ENCODE measurements at regions not wholly inside any gene's neighbourhood (a gene's known extent, or its start where the extent isn't known, plus 50 kb on each side); places are given as distances from the start of the nearest gene placed in this dataset.
"Not testable (repeated sequence)": the region's sequence is repeated elsewhere in the genome, so short reads cannot be mapped to it uniquely, and the experiment has no call there.

DNA sequence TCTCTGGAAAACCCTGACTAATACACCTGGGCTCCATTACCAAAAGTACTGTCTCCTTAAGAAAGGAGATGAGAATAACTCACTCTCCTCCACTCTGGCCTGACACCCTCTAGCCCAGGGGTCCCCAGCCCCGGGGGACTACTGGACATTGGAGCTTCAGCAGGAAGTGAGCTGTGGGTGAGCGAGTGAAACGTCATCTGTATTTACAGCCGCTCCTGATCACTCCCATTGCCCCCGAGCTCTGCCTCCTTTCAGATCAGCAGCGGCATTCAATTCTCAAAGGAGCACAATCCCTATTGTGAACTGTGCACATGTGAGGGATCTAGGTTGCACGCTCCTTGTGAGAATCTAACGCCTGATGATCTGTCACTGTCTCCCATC, 126.3 kb upstream of the TNRC6C start:
- DNase-seq: no peak

DNA sequence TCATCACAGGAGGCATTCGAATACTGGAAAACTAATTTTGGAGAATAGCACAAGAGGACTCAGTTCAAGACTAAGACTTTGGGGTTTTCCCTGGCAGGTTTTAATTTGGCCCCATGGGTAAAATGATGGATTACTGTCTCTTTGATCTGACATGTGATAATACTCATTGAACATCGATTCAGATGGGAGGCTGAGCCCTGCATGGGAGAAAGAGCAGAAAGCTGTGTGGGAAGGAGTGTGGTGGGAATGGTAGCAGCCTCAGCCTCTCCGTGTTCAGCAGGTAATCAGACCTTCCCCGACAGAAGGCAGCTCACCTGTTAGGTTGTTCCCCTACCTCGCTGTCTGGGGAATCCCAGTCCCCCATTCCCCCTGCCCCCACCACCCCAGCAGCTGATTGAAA, 124.7 kb upstream of the TNRC6C start:
- no peak for DNase-seq

DNA sequence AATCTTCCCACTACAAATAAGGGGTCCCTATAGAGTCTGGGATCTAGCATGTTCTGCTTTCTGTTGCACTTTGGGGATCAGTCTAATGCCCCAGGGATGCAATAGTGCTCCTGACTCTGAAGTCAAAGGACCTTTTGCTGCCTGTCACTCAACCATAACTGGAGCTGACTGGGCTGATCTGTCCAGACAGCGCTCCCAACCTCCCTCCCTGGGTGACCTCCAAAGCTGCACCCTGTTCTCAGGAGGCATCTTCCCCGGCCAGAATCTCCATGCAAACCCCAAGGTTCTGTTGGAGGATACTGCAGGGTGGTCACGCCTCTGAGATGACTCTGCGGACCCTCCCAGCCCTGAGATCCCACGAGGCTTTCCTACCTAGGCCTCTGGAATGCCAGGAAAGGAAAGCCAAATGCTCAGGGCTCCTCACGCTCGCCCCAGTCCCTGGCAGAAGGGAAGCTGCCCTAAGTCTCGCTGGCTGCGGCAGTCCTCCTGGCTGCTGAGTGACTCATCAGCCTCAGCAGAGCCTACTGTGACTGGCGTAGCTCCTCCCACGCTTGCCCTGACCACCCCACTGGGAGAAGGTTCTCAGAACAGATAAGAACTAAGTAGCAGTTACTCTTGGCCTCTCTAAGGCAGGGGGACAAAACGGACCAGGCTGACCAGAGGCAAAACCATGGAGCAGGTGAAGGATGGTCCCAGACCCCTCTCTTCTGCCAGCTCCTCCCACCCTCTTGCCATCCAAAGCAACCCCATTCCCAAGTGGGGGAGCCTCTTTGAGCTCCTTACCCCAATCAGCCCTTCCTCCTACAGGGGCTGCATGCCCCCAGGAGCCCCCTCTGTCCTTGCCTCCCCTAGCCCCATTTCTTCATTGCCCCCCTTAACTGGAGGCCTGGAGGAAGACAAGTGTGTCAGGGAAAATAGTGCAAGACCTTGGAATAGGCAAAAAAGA, 124.1 kb upstream of the TNRC6C start:
- no peak for DNase-seq

DNA sequence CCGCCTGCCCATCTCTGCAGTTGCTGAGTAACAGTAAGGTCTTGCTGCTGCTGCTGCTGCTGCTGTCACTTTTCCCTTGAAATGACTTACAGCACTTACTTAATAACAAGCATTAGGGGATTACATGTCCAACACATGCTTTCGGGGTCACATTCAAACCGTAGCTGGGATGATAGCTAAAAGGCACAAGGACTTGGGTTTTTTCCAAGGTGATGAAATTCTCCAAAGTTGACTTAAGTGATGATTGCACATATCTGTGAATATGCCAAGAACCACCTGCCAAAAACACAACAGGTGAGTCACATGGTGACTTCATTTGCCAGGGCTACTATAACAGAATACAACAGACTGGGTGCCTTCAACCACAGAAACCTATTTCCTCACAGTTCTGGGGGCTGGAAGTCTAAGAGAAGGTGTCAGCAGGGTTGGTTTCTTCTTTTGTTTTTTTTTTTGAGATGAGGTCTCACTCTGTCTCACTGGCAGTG, 121.9 kb upstream of the TNRC6C start:
- no peak for DNase-seq

DNA sequence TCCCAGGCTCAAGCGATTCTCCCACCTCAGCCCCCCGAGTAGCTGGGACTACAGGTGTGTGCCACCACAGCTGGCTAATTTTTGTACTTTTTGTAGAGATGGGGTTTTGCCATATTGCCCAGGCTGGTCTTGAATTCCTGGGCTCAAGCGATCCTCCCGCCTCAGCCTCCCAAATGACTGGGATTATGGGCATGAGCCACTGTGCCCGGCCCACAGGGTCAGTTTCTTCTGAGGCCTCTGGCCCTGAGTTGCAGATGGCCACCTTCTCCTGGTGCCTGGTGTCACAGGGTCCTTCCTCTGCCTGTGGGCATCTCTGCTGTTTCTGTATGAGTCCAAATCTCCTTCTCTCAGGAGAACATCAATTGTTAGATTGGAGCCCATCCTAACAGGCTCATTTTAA, 121.4 kb upstream of the TNRC6C start:
- not testable (repeated sequence) for DNase-seq

DNA sequence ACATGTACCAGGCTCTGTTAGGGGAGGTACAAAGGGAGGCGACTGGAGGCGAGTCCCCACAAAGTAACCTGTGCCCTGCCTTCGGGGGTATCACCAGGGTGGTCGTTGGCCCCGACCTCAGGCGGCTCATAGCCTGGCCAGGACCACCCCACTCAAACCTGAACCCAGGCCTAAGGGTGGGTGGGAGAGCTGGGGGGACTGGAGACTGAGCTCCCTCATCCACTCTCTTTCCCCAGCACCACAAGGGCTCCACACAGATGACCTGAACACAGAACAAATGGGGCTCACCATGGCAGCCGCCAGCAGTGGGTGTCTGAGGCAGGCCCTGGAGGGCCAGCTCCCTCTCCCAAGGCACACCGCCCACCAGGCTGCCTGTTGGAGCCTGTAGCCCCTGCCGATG, 120.6 kb upstream of the TNRC6C start:
- DNase-seq: no peak

DNA sequence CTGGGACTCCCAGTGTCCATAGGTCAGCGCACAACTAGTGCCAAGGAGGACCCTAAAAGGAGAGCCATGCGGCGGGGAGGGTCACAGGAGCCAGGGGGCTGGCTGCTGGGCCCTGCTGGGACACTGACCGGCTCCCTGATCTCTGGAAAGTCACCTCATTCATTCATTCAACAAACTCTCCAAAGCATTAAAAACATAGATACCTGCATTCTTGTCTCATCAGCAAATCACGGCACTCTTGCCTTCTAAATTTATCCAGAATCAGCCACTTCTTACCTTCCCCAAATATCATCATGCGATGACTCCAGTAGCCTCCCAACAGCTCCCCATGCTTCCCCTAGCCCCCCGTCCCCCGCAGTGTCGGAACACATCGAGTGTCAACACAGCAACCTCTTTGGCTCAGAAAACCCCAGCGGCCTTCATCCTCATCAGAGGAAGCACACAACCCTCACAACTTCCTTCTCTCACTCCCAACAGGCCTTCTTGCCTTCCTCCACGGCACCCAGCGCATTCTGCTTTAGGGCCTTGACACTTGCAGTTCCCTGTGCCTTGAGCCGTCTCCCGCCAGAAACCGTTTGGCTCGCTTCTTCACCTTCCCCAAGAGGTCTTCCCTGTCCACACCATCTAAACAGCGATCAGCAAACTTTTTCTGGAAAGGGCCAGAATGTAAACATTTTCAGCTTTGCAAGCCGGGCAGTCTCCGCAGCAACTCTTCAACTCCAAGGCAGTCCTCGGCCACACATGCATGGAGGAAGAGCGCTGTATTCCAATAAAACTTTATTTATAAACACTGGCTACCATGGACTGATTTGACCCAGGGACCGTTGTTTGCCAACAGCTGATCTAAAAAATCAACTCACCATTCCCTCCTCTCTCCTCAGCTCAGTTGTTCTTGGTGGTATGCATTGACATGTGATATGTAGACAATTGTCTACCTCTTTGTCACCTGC, 119.5 kb upstream of the TNRC6C start:
- no peak for DNase-seq

DNA sequence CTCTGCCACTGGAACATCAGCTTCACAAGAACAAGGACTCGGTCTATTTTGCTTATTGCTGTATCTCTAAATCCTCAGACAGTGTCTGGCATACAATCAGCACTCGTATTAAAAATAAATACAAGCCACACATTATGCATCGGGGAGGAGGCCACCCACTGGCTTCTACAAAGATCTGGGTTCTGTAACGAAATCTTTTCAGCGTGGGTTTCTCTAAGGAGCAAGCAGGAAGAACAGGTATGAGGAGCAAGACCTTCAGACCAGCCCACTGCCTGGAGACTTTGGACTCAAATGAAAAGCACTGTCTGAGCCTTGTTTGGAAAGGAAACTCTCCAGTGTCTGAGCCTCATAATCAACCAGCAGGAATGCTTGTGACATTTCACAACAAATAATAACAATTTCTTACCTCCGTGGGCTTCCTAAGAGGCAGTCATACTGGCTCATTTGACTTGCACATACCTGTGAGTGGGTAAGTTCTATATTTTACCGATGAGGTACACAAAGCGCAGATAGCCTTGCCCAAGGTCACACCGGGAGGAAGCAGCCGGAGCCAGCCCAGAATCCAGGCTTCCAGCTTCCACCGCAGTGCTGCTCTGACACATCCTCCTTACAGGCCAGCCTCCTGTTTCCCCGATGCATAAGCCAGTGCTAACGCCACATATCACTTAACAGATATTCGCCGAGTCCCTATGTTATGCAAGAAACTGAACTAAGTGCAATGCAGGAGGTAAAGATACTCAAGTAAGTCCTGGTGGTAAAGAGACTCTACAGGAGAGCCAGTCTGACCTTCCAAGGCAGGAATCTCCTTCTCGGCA, 118.6 kb upstream of the TNRC6C start:
- DNase-seq: no peak

DNA sequence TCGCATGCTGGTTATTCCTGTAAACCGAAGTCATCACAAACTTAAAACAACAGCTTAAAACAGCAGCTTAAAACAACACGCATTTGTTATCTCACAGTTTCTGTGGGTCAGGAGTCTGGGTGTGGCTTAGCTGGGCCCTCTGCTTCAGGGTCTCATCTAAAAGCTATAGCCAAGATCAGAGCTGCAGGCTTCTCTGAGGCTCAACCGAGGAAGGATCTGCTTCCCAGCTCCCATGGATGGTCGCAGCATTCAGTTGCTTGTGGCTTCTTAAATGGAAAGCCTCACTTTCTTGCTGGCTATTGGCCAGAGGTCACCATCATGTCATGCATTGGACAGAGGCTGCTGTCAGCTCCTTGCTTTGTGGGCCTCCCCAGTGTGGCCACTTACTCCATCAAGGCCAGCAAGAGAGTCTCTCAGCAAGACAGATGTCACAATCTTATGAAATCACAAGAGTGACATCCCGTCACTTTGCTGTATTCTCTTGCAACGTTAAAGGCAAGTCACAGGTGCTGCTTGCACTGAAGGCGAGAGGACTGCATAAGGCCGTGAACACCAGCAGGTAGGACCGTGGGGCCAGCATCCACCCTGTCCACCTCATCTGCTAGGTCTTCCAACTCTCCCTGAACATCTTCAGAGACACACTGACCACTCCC, 117.9 kb upstream of the TNRC6C start:
- no peak for DNase-seq

DNA sequence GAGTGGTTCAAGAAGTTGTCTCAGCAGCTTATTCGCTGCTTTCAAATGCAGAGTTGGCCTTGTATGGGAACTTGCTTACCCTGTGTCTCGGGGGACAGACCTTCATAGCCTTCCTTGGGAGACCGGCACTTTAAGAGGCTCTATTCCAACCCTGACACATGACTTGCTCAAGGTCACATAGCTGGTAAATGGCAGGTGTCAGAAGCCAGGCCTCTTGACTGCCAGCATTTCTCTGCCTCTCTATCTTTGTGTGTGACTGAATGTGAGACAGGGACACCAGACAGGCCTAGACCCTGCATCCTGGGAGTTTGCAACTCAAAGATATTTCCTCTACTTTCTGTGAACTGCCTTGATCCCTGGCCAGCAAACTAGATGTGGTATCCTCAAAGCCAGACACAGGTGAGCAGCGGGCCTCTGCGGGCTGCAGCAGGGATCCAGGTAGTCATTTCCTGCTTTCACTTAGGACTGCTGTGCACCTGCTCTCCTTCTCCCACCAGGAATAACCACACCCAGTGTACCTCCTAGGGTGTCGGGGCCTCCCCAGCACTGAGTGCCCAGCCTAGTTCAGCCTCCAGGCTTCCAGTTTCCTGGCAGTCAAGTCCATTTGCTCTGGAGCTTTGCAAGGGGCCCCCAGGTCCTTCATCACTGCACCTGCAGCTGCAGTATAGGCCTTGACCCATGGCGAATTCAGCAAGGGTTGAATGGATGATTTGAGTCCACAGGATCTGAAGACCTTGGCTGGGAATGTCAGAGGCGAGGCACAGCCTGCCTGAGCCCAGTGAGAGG, 116.6 kb upstream of the TNRC6C start:
- DNase-seq: no peak

DNA sequence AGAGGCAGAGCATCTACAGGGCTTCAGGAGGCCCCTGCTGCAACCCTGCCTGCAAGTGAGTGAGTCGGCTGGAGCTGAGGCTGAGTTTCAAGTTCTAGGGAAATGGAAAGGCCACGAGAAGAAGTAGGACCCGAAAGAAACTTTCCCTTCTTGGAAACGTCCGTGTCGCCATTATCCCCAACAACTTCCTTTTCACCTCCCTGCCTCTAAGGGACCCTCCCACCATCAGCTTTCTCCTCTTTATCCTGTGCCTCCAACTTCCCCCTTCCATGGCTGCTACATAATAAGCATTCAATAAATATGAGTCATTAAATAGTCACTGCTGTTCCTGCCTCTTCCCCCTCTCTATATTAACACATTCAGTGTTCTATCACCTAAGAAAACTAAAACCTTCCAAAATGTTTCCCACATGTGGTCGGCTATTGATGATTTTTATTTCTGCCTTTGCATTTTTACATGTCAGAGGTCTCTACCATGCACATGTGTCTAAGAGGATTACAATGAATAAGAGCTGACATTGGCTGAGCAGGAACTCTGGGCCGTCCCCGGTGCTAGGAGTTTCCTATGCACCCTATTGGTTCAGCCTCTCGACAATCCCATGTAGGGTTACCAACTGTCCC, 115.9 kb upstream of the TNRC6C start:
- no peak for DNase-seq

DNA sequence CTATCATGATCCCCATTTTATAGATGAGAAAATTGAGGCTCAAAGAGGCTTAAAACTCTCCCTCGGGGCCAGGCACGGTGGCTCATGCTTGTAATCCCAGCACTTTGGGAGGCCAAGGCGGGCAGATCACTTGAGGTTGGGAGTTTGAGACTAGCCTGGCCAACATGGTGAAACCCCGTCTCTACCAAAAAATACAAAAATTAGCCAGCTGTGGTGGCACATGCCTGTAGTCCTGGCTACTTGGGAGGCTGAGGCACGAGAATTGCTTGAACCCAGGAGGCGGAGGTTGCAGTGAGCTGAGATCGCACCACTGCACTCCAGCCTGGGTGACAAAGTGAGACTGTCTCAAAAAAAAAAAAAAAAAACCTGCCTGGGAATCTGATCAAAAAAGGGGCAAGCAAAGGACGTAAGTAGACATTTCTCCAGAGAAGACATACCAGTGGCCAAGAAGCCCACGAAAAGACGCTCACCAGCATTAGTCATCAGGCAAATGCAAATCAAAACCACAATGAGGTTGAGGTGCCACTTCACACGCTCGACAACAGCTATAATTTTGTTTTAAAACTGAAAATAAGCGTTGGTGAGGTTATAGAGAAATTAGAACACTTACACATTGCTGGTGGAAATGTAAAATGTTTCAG, 115.1 kb upstream of the TNRC6C start:
- not testable (repeated sequence) for DNase-seq

DNA sequence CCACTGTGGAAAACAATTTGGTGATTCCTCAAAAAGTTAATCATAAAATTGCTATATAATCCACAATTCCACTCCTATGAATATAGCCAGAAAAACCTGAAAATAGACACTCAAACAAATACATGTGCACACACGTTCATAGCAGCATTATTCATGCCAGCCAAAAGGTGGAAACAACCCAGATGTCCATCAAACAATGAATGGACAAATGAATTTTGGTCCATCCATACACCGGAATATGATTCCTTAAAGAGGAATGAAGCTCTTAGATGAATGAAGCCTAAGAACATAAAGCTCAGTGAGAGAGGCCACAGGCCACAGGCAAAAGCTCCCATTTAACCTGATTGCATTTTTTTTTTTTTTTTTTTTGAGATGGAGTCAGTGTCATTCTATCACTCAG, 114.6 kb upstream of the TNRC6C start:
- DNase-seq: no peak

DNA sequence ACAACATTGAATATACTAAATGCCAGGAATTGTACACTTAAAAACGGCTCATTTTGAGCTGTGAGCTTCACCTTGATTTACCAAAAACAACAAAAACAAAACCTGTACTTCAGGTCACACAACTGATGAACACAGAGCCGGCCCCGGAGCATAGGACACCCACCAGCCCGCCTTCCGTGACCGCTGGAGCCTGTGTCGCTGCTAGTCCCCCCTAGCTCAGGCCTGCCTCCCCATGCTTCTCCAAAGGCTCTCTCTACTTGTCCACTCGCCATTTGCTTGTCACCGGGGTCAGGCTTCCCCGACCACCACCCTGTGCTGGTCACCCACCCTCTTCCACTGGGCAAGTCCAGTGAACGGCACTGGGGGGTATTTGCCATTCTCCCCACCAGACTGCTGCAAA, 113.8 kb upstream of the TNRC6C start:
- no peak for DNase-seq

DNA sequence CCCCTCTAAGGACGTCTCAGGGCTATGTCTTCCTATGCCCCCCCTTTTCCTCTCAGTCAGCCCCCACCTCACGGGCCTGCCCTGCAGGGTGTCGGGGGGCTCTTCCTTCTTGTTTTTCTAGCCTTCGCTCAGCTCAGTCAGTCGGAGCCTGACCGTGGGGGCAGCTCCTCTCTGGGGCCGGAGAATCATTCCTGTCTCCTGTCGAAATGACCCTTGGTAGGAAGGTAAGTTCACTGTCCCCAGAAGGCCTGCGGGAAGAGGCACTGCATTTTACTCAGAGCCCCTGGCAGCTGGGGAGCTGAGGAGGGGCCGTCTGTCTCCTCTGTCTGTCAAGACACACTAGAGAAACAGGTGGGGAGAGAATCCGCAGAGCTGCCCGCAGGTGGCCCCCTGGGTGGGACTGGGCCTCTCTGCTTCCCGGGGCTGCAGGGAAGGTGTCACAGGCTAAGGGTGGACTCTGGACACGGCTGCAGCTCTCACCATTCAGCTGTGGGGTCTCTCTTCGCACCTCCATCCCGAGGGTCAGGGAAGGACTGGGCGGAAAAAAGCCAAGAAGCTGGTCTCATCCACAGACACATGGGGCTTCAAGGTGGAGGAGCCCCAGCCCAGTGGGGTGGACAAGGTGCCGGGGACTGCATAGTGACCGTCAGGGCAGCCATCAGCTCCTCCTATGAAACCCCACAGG, 112.8 kb upstream of the TNRC6C start:
- no peak for DNase-seq

DNA sequence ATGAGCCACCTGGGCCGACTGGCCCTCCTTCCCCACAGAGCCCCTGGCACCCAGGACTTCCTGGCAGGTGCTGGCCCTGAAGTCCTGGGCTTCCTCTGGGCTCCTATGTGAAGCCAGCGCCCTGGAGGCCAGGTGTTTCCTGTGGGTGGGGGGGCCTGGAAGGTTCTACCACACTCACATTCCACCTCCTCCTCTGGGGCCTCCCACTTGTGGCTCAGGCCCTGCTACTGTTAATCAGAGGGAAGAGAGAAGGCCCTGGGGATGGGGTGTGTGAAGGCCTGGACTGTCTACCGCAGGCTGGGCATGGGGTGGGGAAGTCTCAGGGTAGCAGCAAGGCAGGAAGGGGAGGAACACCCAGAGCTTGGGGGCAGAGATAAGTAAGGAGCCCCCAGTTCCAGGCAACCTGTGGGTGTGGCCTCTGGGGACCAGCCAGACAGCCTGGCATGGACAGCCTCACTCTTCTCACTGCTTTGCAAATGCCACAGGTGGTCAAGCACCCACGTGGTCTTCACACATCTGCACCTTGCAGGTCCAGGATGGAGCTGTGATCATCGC, 111.9 kb upstream of the TNRC6C start:
- no peak for DNase-seq

DNA sequence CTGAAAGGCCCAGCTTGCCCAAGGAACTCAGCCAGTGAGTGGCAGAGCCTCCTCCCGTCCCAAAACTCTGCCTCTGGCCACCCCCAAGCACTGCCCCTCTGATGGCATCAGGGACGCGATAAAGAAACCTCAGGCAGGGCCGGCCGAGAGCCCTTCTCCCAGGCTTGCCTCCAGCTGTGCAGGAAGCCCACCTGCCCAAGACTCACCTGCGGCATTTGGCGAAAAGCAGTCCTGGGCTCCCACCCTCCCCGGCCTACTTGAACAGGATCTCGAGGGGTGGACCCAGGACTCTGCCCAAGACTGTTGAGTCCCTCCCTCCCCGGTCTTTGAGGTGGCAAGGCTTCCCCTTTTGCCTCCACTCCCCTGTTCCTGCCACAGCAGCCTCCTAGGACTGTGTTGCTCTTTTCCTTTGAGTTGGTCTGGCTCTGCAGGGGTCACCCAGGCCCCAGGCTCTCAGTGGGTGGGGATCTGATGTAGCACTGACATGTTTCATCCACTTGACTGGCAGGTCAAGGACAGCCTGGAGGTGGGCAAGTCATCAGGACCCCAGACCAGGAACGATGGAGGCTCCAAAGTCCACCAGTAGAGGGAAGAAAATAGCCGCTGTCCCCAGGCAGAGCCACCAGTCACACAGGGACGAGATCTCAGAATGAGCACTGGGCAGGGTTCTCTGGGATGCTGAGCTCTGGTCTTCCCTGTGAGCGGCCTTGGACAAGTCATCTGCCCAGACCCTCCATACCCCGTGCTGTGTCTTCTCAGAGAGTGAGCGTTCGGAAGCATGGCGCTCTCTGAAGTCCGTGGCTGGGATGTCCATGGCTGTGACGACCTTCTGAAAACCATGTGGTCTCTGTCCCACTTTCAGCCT, 111.0 kb upstream of the TNRC6C start:
- no peak for DNase-seq

DNA sequence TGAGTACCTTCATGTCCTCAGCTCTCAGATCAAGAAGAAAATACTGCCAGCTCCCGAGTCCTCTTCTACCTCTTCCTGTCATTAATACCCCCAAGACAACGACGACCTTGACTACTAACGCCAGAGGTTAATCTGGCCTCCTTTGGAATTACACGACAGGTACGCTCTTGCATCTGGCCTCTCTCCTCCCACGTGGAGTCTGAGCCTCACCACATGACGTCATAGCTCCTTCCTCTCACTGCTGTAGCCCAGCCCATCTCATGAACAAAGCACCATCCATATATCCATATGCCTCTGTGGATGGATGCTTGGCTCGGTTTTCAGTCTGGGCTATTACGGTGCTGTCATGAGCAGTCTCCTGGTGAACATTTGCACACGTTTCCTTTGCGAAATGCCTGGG, 110.2 kb upstream of the TNRC6C start:
- no peak for DNase-seq

Data from DMS79 (cell line).